ENCODE measurements at regions not wholly inside any gene's neighbourhood (a gene's known extent, or its start where the extent isn't known, plus 50 kb on each side); places are given as distances from the start of the nearest gene placed in this dataset.

DNA sequence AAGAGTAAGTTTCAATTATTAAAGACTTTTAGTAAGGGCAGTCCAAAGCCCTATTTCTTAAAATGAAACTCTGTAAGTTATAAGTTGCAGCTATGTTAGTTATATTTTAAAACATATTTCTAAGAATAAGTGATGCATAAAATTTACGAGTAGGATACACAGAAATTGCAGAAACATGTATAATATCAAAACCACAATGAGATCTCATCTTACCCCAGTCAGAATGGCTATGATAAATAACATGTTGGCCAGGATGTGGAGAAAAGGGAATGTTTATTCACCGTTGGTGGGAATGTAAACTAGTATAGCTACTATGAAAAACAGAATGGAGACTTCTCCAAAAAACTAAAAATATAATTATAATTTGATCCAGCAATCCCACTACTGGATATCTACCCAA is 201.2 kb downstream of the CBLN2 start:
- H3K9me3 ChIP-seq (ENCODE audit: severe bottlenecking): no peaks in the 10 kb centered on the region
- ATAC-seq (ENCODE audit: low read depth): no peak
- no peak overlapping the region for H3K27ac ChIP-seq (ENCODE audit: poor library complexity, severe bottlenecking)
- no peak overlapping the region for H3K4me3 ChIP-seq (ENCODE audit: severe bottlenecking)
- no peak for DNase-seq (ENCODE audit: low spot score)
- no peak for TF ChIP-seq CTCF (IDR thresholded peaks at IDR 0.05; ENCODE audit: poor library complexity, severe bottlenecking)
- no peaks in the 10 kb centered on the region for H3K4me1 ChIP-seq (ENCODE audit: insufficient read depth, poor library complexity, severe bottlenecking)
- no peaks in the 10 kb centered on the region for H3K36me3 ChIP-seq (ENCODE audit: low read depth)
- H3K27me3 ChIP-seq (ENCODE audit: insufficient read depth, poor library complexity, severe bottlenecking): no peaks in the 10 kb centered on the region

DNA sequence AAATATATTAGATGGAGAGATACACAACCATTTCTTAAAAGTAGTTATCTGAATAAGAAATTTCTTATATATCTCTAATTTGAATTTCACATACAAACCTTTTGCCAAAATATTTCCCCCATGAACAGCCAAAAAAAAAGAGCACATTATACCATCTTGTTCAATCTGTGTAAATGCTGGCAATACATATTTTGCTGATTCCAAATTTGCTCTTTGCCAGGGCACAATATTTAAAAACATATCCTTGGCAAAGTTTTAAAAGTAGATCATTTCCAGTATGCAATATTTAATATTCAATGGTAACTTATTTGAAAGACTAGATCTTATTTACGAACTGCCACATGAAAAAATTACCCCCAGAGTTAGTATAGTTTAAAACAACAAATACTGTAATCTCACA is 204.2 kb downstream of the CBLN2 start:
- no peaks in the 10 kb centered on the region for H3K36me3 ChIP-seq (ENCODE audit: low read depth)
- TF ChIP-seq CTCF (IDR thresholded peaks at IDR 0.05; ENCODE audit: poor library complexity, severe bottlenecking): no peak
- no peaks in the 10 kb centered on the region for H3K27me3 ChIP-seq (ENCODE audit: insufficient read depth, poor library complexity, severe bottlenecking)
- no peak overlapping the region for H3K27ac ChIP-seq (ENCODE audit: poor library complexity, severe bottlenecking)
- no peaks in the 10 kb centered on the region for H3K4me1 ChIP-seq (ENCODE audit: insufficient read depth, poor library complexity, severe bottlenecking)
- no peak overlapping the region for H3K4me3 ChIP-seq (ENCODE audit: severe bottlenecking)
- H3K9me3 ChIP-seq (ENCODE audit: severe bottlenecking): no peaks in the 10 kb centered on the region
- no peak for ATAC-seq (ENCODE audit: low read depth)
- no peak for DNase-seq (ENCODE audit: low spot score)

DNA sequence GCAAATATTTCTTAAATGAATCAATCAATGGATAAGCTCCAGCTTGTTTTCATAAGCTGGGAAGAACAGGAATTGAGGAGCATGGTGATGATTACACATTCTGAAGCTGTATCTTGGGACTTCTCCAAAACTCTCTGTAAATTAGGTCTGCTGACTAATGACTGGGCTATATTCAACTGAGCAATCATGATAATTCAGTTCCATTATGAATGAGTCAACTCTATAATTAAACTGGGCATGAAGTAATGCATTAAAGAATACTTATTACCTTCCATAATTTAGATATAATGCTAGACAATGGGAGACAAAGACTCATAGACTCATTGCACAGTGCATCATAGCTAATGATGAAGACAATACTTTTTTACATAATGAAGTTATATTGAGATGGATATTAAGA is 207.4 kb downstream of the CBLN2 start:
- no peak for ATAC-seq (ENCODE audit: low read depth)

DNA sequence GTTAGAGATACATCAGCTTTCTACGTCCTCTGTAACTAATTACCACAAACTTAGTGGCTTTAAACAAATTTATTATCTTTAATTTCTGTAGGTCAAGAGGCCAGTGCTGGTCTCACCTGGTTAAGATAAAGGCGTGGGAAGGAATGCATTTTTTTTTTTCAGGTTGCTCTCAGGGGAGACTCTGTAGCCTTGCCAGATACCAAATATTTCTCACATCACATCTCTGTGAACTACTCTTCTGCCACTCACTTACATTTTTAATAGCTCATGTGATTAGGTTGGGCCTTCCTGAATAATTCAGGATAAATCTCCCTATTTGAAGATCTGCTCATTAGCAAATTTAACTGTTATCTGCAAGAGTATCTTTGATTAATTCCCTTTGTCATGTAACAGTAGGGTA is 214.6 kb downstream of the CBLN2 start:
- Histone ChIP-seq H3K36me3 (ENCODE audit: low read depth) (no peaks in the 10 kb centered on the region), H3K27me3 (ENCODE audit: insufficient read depth, poor library complexity, severe bottlenecking) (no peaks in the 10 kb centered on the region), H3K27ac (ENCODE audit: poor library complexity, severe bottlenecking) (no peak overlapping the region), H3K4me1 (ENCODE audit: insufficient read depth, poor library complexity, severe bottlenecking) (no peaks in the 10 kb centered on the region), H3K4me3 (ENCODE audit: severe bottlenecking) (no peak overlapping the region), H3K9me3 (ENCODE audit: severe bottlenecking) (no peaks in the 10 kb centered on the region)
- ATAC-seq (ENCODE audit: low read depth): no peak
- TF ChIP-seq CTCF (IDR thresholded peaks at IDR 0.05; ENCODE audit: poor library complexity, severe bottlenecking): no peak
- no peak for DNase-seq (ENCODE audit: low spot score)

More for the DNA sequence above, 207.4 kb downstream of the CBLN2 start:
- no peaks in the 10 kb centered on the region for H3K27me3 ChIP-seq (ENCODE audit: insufficient read depth, poor library complexity, severe bottlenecking)
- H3K4me3 ChIP-seq (ENCODE audit: severe bottlenecking): no peak overlapping the region
- no peak for TF ChIP-seq CTCF (IDR thresholded peaks at IDR 0.05; ENCODE audit: poor library complexity, severe bottlenecking)
- H3K4me1 ChIP-seq (ENCODE audit: insufficient read depth, poor library complexity, severe bottlenecking): no peaks in the 10 kb centered on the region
- H3K36me3 ChIP-seq (ENCODE audit: low read depth): no peaks in the 10 kb centered on the region
- no peak for DNase-seq (ENCODE audit: low spot score)
- no peak overlapping the region for H3K27ac ChIP-seq (ENCODE audit: poor library complexity, severe bottlenecking)
- no peaks in the 10 kb centered on the region for H3K9me3 ChIP-seq (ENCODE audit: severe bottlenecking)

GRCh38 chr18:72325307-72325706 is 218.8 kb downstream of the CBLN2 start:
- no peak for DNase-seq (ENCODE audit: low spot score)
- TF ChIP-seq CTCF (IDR thresholded peaks at IDR 0.05; ENCODE audit: poor library complexity, severe bottlenecking): no peak

More at GRCh38 chr18:72325307-72325706, 218.8 kb downstream of the CBLN2 start:
- no peak overlapping the region for H3K4me3 ChIP-seq (ENCODE audit: severe bottlenecking)
- peaks cover 4% of the 10 kb centered on the region for H3K27me3 ChIP-seq (ENCODE audit: insufficient read depth, poor library complexity, severe bottlenecking)
- no peaks in the 10 kb centered on the region for H3K36me3 ChIP-seq (ENCODE audit: low read depth)
- no peaks in the 10 kb centered on the region for H3K4me1 ChIP-seq (ENCODE audit: insufficient read depth, poor library complexity, severe bottlenecking)
- H3K9me3 ChIP-seq (ENCODE audit: severe bottlenecking): no peaks in the 10 kb centered on the region
- no peak overlapping the region for H3K27ac ChIP-seq (ENCODE audit: poor library complexity, severe bottlenecking)
- no peak for ATAC-seq (ENCODE audit: low read depth)
